Adrenal gland (tissue), 5 donors: ENCODE measurements at regions not wholly inside any gene's neighbourhood (a gene's known extent, or its start where the extent isn't known, plus 50 kb on each side); places are given as distances from the start of the nearest gene placed in this dataset.

Experiments used
- CTCF ChIP-seq, 6 experiments: fragments of 450-650 bp in 4 of 6; fragments of 200-600 bp in 2 of 6; sonication (generic) in 1 of 6; IDR thresholded peaks; 1 replicate in 5 of 6; 2 replicates in 1 of 6; pipeline versions ENCODE4 v1.5.1 to v1.8.0; 2016 to 2021; ENCODE audit warnings: antibody characterized with exemption in 6 of 6, mild to moderate bottlenecking in 2 of 6, moderate library complexity in 1 of 6
- POLR2A ChIP-seq, 2 donors: fragments of 450-650 bp; IDR thresholded peaks; one replicate each; pipeline ENCODE4 v1.6.1; 2017; ENCODE audit warnings: antibody characterized with exemption in 2 of 2, mild to moderate bottlenecking in 2 of 2, moderate library complexity in 1 of 2
- donor health status: DM: no; HTN: no; CAD: no.

GRCh38 chr15:68506071-68506470, 72.7 kb upstream of the CORO2B start:
- TF ChIP-seq CTCF (IDR thresholded peaks at IDR 0.05) (no peak), POLR2A (IDR thresholded peaks at IDR 0.05) (no peak)
